HFF-Myc (cell line): ENCODE measurements at regions not wholly inside any gene's neighbourhood (a gene's known extent, or its start where the extent isn't known, plus 50 kb on each side); places are given as distances from the start of the nearest gene placed in this dataset.

Source experiments
- DNase-seq: peaks from one replicate; pipeline ENCODE4 v3.0.0-alpha.2; 2011; ENCODE audit warnings: low read depth; ENCODE audit errors: extremely low read depth
- H3K4me3 ChIP-seq: replicated peaks from 2 replicates; pipeline ENCODE4 v1.5.1; 2011; ENCODE audit warnings: low read depth, mild to moderate bottlenecking, control low read depth, low read length
- CTCF ChIP-seq: IDR thresholded peaks from 2 replicates; pipeline ENCODE4 v1.5.1; 2012; ENCODE audit warnings: mild to moderate bottlenecking, low read depth, low read length, control low read depth; ENCODE audit errors: missing control alignments

- no peak overlapping the region for H3K4me3 ChIP-seq
- no peak for DNase-seq
- TF ChIP-seq CTCF, result no peak
These were observed 300.0 kb upstream of the ALG10B start for GRCh38 chr12:38016602-38017001.

- DNase-seq, result no peak
- no peak for TF ChIP-seq CTCF
- H3K4me3 ChIP-seq, result no peak overlapping the region
These were observed 290.7 kb upstream of the ALG10B start for GRCh38 chr12:38025916-38026315.

GRCh38 chr12:38053113-38053512, 263.5 kb upstream of the ALG10B start:
- no peak for TF ChIP-seq CTCF
- DNase-seq, result no peak
- H3K4me3 ChIP-seq, result no peak overlapping the region

GRCh38 chr12:38053655-38054464, 262.7 kb upstream of the ALG10B start:
- no peak for DNase-seq
- no peak overlapping the region for H3K4me3 ChIP-seq
- no peak for TF ChIP-seq CTCF

- no peak for DNase-seq
- TF ChIP-seq CTCF, result no peak
- no peak overlapping the region for H3K4me3 ChIP-seq
These were observed 259.6 kb upstream of the ALG10B start for GRCh38 chr12:38056701-38057689.

GRCh38 chr12:38099686-38100085, 216.9 kb upstream of the ALG10B start:
- no peak for TF ChIP-seq CTCF
- no peak for DNase-seq
- H3K4me3 ChIP-seq, result no peak overlapping the region
